ENCODE measurements at regions not wholly inside any gene's neighbourhood (a gene's known extent, or its start where the extent isn't known, plus 50 kb on each side); places are given as distances from the start of the nearest gene placed in this dataset.

GRCh38 chr5:133905424-133905823, 63.0 kb downstream of the C5orf15 start:
- TF ChIP-seq, protein P1, sequence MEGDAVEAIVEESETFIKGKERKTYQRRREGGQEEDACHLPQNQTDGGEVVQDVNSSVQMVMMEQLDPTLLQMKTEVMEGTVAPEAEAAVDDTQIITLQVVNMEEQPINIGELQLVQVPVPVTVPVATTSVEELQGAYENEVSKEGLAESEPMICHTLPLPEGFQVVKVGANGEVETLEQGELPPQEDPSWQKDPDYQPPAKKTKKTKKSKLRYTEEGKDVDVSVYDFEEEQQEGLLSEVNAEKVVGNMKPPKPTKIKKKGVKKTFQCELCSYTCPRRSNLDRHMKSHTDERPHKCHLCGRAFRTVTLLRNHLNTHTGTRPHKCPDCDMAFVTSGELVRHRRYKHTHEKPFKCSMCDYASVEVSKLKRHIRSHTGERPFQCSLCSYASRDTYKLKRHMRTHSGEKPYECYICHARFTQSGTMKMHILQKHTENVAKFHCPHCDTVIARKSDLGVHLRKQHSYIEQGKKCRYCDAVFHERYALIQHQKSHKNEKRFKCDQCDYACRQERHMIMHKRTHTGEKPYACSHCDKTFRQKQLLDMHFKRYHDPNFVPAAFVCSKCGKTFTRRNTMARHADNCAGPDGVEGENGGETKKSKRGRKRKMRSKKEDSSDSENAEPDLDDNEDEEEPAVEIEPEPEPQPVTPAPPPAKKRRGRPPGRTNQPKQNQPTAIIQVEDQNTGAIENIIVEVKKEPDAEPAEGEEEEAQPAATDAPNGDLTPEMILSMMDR (IDR thresholded peaks at IDR 0.05; ENCODE audit: extremely low read depth, low read depth, low read length): no peak
- no peak overlapping the region for H2AFZ ChIP-seq (ENCODE audit: low read length)
- H3K4me1 ChIP-seq (ENCODE audit: insufficient read depth, low read length): no peaks in the 10 kb centered on the region
- H3K9me3 ChIP-seq (ENCODE audit: low read depth, low read length): no peaks in the 10 kb centered on the region
- no peaks in the 10 kb centered on the region for H4K20me1 ChIP-seq (ENCODE audit: insufficient read depth, low read length)
- no peak overlapping the region for H3K4me3 ChIP-seq (ENCODE audit: insufficient read depth, low read length)
- no peak overlapping the region for H3K4me2 ChIP-seq (ENCODE audit: insufficient read depth, low read length)
- H3K79me2 ChIP-seq (ENCODE audit: insufficient read depth, low read length): no peaks in the 10 kb centered on the region
- DNase-seq (ENCODE audit: insufficient read length, low spot score, missing footprints): no peak
- no peaks in the 10 kb centered on the region for H3K27me3 ChIP-seq (ENCODE audit: insufficient read depth, low read length)
- no peaks in the 10 kb centered on the region for H3K36me3 ChIP-seq (ENCODE audit: insufficient read depth, low read length)
- H3K27ac ChIP-seq (ENCODE audit: low read depth, low read length): no peak overlapping the region

- Histone ChIP-seq H3K27ac (ENCODE audit: low read depth, low read length) (no peak overlapping the region), H4K20me1 (ENCODE audit: insufficient read depth, low read length) (no peaks in the 10 kb centered on the region), H3K9me3 (ENCODE audit: low read depth, low read length) (no peaks in the 10 kb centered on the region), H3K79me2 (ENCODE audit: insufficient read depth, low read length) (no peaks in the 10 kb centered on the region), H3K4me3 (ENCODE audit: insufficient read depth, low read length) (no peak overlapping the region), H2AFZ (ENCODE audit: low read length) (no peak overlapping the region), H3K4me1 (ENCODE audit: insufficient read depth, low read length) (no peaks in the 10 kb centered on the region), H3K36me3 (ENCODE audit: insufficient read depth, low read length) (no peaks in the 10 kb centered on the region), H3K4me2 (ENCODE audit: insufficient read depth, low read length) (no peak overlapping the region), H3K27me3 (ENCODE audit: insufficient read depth, low read length) (no peaks in the 10 kb centered on the region)
- DNase-seq (ENCODE audit: insufficient read length, low spot score, missing footprints): no peak
- TF ChIP-seq, protein P1 (IDR thresholded peaks at IDR 0.05; ENCODE audit: extremely low read depth, low read depth, low read length): no peak
Observed at GRCh38 chr5:133904641-133905040, 63.8 kb downstream of the C5orf15 start.

- Histone ChIP-seq H3K27me3 (ENCODE audit: insufficient read depth, low read length) (no peaks in the 10 kb centered on the region), H4K20me1 (ENCODE audit: insufficient read depth, low read length) (no peaks in the 10 kb centered on the region), H3K4me1 (ENCODE audit: insufficient read depth, low read length) (no peaks in the 10 kb centered on the region), H3K4me3 (ENCODE audit: insufficient read depth, low read length) (no peak overlapping the region), H3K27ac (ENCODE audit: low read depth, low read length) (no peak overlapping the region), H2AFZ (ENCODE audit: low read length) (no peak overlapping the region), H3K4me2 (ENCODE audit: insufficient read depth, low read length) (no peak overlapping the region), H3K79me2 (ENCODE audit: insufficient read depth, low read length) (no peaks in the 10 kb centered on the region), H3K36me3 (ENCODE audit: insufficient read depth, low read length) (no peaks in the 10 kb centered on the region), H3K9me3 (ENCODE audit: low read depth, low read length) (no peaks in the 10 kb centered on the region)
- TF ChIP-seq, protein P1 (IDR thresholded peaks at IDR 0.05; ENCODE audit: extremely low read depth, low read depth, low read length): no peak
- DNase-seq (ENCODE audit: insufficient read length, low spot score, missing footprints): no peak
Observed at GRCh38 chr5:133902511-133903118, 65.8 kb downstream of the C5orf15 start.

DNA sequence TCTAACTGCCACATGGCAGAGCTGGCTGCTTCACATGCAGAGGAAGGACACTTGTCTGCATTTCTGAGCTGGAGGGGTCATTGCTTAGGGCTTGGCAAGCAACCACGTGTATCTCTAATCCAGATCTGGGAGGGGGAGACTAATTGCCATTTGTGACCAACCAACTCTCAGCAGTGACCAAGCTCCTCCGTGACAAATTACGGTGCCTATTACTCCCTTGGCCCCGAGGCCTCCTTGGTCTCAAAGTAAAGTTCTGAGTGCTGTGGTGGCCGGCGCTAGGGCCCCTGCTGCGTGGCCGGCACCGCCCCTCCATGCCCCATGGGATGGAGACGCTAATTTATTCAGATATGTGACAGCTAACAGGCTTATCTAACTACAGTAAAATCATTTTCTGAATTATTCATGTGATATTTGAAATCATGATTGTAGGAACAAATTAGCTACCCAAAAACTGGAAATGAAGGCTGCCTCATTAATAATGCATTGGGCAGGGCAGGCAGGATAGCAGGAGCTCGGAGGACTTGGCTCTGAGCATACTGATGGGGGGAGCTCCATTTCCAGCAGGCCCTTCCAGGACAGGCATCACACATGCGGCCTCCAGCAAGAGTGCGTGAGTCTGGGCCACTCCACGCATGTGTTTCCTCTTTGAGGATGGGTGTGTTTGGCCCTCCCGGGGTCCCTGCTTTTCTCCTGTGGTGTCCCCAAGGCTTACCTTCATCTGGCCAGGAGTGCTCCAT, 67.7 kb downstream of the C5orf15 start:
- no peaks in the 10 kb centered on the region for H3K79me2 ChIP-seq (ENCODE audit: insufficient read depth, low read length)
- no peak for DNase-seq (ENCODE audit: insufficient read length, low spot score, missing footprints)
- TF ChIP-seq, protein P1 (IDR thresholded peaks at IDR 0.05; ENCODE audit: extremely low read depth, low read depth, low read length): no peak
- H3K4me1 ChIP-seq (ENCODE audit: insufficient read depth, low read length): no peaks in the 10 kb centered on the region
- H3K27me3 ChIP-seq (ENCODE audit: insufficient read depth, low read length): peaks cover 2% of the 10 kb centered on the region
- no peak overlapping the region for H2AFZ ChIP-seq (ENCODE audit: low read length)
- no peak overlapping the region for H3K4me3 ChIP-seq (ENCODE audit: insufficient read depth, low read length)
- no peaks in the 10 kb centered on the region for H3K9me3 ChIP-seq (ENCODE audit: low read depth, low read length)
- H3K27ac ChIP-seq (ENCODE audit: low read depth, low read length): no peak overlapping the region
- no peaks in the 10 kb centered on the region for H4K20me1 ChIP-seq (ENCODE audit: insufficient read depth, low read length)
- no peak overlapping the region for H3K4me2 ChIP-seq (ENCODE audit: insufficient read depth, low read length)
- no peaks in the 10 kb centered on the region for H3K36me3 ChIP-seq (ENCODE audit: insufficient read depth, low read length)
